ENCODE measurements at regions not wholly inside any gene's neighbourhood (a gene's known extent, or its start where the extent isn't known, plus 50 kb on each side); places are given as distances from the start of the nearest gene placed in this dataset.
"Not testable (repeated sequence)": the region's sequence is repeated elsewhere in the genome, so short reads cannot be mapped to it uniquely, and the experiment has no call there.

GRCh38 chr12:27133022-27133590, 50.7 kb upstream of the C12orf71 start:
- DNase-seq, result no peak
- no peak for ATAC-seq (ENCODE audit: poor library complexity)
- intact Hi-C loops (cut with DNase I), result no loop called here

GRCh38 chr12:27140478-27140969, 58.1 kb upstream of the C12orf71 start:
- ATAC-seq (ENCODE audit: poor library complexity), result no peak
- intact Hi-C loops (cut with DNase I), result no loop called here
- DNase-seq, result no peak

- intact Hi-C loops (cut with DNase I), result no loop called here
- ATAC-seq (ENCODE audit: poor library complexity) (peak; percentile 94), DNase-seq (no peak)
Measured at GRCh38 chr12:27142101-27142721, 59.8 kb upstream of the C12orf71 start.

- ATAC-seq (ENCODE audit: poor library complexity) (no peak), DNase-seq (no peak)
- intact Hi-C loops (cut with DNase I), result no loop called here
Measured at GRCh38 chr12:27143256-27144069, 61.1 kb upstream of the C12orf71 start.

GRCh38 chr12:27145725-27146124, 63.3 kb upstream of the C12orf71 start:
- intact Hi-C loops (cut with DNase I); ATAC-seq (ENCODE audit: poor library complexity): not testable (repeated sequence)

GRCh38 chr12:27148373-27148772, 66.0 kb upstream of the C12orf71 start:
- no peak for DNase-seq
- intact Hi-C loops (cut with DNase I), result no loop called here
- no peak for ATAC-seq (ENCODE audit: poor library complexity)

More at GRCh38 chr12:27145725-27146124, 63.3 kb upstream of the C12orf71 start:
- not testable (repeated sequence) for DNase-seq

- DNase-seq (no peak), ATAC-seq (ENCODE audit: poor library complexity) (no peak)
- intact Hi-C loops (cut with DNase I), result no loop called here
Measured at GRCh38 chr12:27148791-27149190, 66.4 kb upstream of the C12orf71 start.

GRCh38 chr12:27151479-27151878, 69.1 kb upstream of the C12orf71 start:
- ATAC-seq (ENCODE audit: poor library complexity) (no peak), DNase-seq (no peak)
- intact Hi-C loops (cut with DNase I), result no loop called here

GRCh38 chr12:27158297-27158696, 75.9 kb upstream of the C12orf71 start:
- intact Hi-C loops (cut with DNase I), result no loop called here
- ATAC-seq (ENCODE audit: poor library complexity) (no peak), DNase-seq (no peak)

- DNase-seq (no peak), ATAC-seq (ENCODE audit: poor library complexity) (no peak)
- intact Hi-C loops (cut with DNase I), result no loop called here
Measured at GRCh38 chr12:27161458-27162228, 79.3 kb upstream of the C12orf71 start.

GRCh38 chr12:27162229-27162537, 79.8 kb upstream of the C12orf71 start:
- intact Hi-C loops (cut with DNase I), result no loop called here
- DNase-seq, result no peak

GRCh38 chr12:27163048-27163715, 80.8 kb upstream of the C12orf71 start:
- ATAC-seq (ENCODE audit: poor library complexity), result no peak
- intact Hi-C loops (cut with DNase I), result no loop called here

More at GRCh38 chr12:27162229-27162537, 79.8 kb upstream of the C12orf71 start:
- no peak for ATAC-seq (ENCODE audit: poor library complexity)

GRCh38 chr12:27163894-27164293, 80.2 kb upstream of the STK38L start:
- intact Hi-C loops (cut with DNase I), result no loop called here
- DNase-seq (no peak), ATAC-seq (ENCODE audit: poor library complexity) (no peak)

More at GRCh38 chr12:27163048-27163715, 80.8 kb upstream of the C12orf71 start:
- DNase-seq, result no peak

- ATAC-seq (ENCODE audit: poor library complexity), result no peak
- intact Hi-C loops (cut with DNase I), result no loop called here
- no peak for DNase-seq
Measured at GRCh38 chr12:27164330-27165040, 79.6 kb upstream of the STK38L start.

GRCh38 chr12:27165958-27166357, 78.1 kb upstream of the STK38L start:
- intact Hi-C loops (cut with DNase I); ATAC-seq (ENCODE audit: poor library complexity); DNase-seq: not testable (repeated sequence)

- DNase-seq; ATAC-seq (ENCODE audit: poor library complexity); intact Hi-C loops (cut with DNase I): not testable (repeated sequence)
Measured at GRCh38 chr12:27171494-27171893, 72.6 kb upstream of the STK38L start.

GRCh38 chr12:27176765-27177164, 67.3 kb upstream of the STK38L start:
- intact Hi-C loops (cut with DNase I), result no loop called here
- ATAC-seq (ENCODE audit: poor library complexity) (no peak), DNase-seq (no peak)

- DNase-seq (no peak), ATAC-seq (ENCODE audit: poor library complexity) (no peak)
- intact Hi-C loops (cut with DNase I), result no loop called here
Measured at GRCh38 chr12:27177706-27178105, 66.4 kb upstream of the STK38L start.
